ENCODE measurements at regions not wholly inside any gene's neighbourhood (a gene's known extent, or its start where the extent isn't known, plus 50 kb on each side); places are given as distances from the start of the nearest gene placed in this dataset.

- DNase-seq, result no peak
Measured at GRCh38 chr4:145346081-145346480, 135.6 kb upstream of the SMAD1 start.

GRCh38 chr4:145345401-145345800 is 136.3 kb upstream of the SMAD1 start:
- DNase-seq, result no peak

DNA sequence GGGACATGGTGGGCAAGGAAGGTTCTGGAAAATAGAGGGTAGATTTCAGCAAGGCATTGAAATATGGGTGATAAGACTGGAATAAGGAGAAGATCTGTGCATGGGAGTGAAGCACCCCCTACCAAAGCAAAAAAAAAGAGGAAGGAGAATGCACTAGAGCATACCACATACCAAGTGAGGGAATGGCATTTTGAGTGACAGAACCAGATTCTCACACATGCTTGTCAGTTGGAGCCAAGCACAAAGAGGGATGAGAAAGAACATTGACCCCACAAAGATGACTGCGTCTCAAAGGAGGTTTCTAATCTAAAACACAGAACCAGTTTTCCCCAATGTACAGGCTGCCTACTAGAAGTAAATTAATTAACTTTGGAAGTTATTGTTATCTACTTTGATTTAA is 140.3 kb upstream of the SMAD1 start:
- no peak for DNase-seq

DNA sequence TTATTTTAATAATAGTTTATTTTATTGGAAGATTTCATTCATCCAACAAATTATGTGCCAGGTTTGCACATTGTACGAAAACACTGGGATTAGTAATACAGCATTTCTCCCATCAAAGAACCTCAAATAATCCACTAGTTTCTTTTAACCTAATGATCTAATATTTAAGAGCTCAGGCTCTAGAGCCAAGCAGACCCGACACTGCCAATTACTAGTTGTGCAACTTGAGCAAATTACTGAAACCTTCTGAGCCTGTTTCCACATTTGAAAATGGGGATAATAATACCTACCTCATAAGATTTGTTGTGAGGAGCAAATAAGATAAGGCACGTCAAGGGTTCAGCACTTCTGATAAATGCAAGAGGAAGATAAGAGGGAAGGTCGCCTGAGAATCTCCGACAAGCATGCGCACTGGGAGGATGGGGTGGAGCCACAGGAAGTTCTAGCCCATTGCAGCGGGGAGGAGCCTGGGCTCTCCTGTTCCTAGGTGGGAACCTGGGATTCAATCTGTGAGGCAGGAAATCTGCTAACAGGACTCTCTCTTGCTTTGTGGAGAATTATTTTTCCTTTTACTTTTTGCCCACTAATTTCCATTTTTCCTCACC is 141.5 kb upstream of the SMAD1 start:
- DNase-seq, result peak; percentile 14

GRCh38 chr4:145339075-145339725 is 142.5 kb upstream of the SMAD1 start:
- DNase-seq, result no peak

GRCh38 chr4:145338568-145338967 is 143.1 kb upstream of the SMAD1 start:
- no peak for DNase-seq

DNA sequence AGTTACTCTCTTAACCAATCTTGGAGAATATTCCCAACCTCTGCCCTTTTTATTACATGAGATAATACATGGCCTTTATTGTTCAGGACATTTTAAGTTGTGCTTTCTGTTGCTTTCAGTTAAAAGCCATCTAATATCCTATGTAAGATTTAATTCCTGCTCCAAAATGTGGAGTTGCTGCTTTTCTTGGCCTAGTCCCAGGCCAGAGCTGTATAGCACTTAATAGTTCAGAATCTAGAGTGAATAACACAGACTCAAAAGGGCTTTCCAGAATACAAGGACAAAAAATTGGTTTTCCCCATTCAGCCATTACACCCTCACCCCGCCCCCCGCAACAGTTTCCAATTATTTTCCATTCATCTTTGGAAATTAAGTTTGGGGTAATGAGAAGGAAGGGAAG is 144.3 kb upstream of the SMAD1 start:
- DNase-seq, result no peak

DNA sequence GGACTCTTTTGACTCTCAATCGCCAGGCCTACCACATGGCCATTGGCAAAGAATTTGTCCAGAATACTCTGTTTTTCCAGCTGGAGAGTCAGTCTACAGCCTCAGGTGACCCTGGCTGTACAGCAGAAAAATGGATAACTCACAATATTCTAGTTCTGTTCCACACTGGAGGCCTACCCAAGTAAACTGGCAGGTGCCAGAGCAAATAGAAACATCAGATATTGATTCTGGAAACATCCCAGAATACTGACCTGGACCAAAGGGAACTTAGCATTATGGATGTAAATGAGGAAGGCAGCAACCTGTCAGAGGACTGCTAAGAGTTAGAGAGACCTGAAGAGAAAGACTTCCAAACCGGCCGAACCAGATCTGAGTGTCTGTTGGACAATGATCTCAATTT is 147.9 kb upstream of the SMAD1 start:
- no peak for DNase-seq

GRCh38 chr4:145326491-145326890 is 146.1 kb upstream of the OTUD4 start:
- DNase-seq, result no peak

DNA sequence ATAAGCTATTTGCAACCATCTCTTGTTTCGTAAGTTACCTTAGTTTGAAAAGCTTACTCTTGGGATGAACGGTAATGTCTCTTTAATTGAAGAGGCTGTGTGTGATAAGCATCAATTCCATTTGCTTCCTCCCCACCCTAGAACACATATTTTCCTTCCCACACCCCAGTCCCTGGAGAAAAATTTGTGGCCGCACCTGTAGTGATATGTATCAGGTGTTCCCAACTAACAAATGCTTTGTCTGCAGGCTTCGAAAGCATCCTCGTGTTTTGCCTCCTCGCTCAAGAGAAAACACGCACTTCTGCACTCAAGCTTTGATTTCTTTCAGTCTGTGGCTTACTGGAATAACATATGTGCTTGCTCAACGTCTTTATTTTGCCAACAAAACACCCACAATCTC is 143.8 kb upstream of the OTUD4 start:
- no peak for DNase-seq

GRCh38 chr4:145320294-145320693 is 139.9 kb upstream of the OTUD4 start:
- no peak for DNase-seq

DNA sequence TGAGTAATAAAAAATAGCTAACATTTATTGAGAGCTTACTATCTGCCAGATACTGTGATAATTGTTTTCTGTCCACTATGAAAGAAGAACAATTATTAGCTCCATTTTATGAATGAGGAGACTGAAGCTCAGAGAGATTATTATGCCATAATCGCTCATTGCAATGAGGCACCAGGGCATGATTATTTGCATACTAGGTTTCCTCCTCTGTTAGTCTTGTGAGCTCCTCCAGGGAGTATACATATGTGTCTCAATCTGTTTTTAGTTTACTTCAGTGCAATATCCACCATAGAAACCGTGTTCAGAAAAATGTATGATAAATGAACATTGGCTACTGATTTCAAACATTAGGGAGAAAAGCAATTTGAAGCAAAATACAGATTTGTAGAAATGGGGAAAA is 139.4 kb upstream of the OTUD4 start:
- DNase-seq, result no peak

DNA sequence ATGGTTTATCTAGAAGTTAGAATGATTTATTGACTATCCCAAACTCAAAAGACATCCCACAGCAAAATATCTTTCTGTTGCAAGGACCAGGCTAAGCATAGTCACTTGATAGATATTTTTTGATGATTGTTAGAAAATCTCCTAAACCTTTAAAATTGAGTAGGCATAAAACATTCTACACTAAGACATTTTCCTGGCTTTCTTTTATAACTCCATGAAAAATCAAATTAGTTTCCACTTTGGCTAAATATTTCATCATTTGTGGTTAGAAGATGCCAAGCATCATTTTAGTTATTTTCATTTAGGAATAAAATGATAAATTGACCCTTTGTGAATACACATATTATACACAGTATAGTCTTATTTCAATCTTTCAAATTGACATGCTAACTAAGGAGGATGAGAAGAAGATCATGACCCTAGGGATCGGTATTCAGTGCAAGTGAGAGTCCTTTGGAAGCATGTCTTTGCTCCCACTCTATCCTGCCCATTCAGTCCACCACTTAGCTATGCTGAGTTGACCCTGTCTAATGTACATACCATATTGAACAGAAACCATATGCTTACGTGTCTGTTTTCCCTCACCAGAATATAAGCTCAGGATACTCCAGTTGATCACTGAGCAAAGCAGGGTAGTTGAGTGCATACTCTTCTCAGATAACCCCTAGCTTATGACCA is 136.6 kb upstream of the OTUD4 start:
- DNase-seq, result no peak

DNA sequence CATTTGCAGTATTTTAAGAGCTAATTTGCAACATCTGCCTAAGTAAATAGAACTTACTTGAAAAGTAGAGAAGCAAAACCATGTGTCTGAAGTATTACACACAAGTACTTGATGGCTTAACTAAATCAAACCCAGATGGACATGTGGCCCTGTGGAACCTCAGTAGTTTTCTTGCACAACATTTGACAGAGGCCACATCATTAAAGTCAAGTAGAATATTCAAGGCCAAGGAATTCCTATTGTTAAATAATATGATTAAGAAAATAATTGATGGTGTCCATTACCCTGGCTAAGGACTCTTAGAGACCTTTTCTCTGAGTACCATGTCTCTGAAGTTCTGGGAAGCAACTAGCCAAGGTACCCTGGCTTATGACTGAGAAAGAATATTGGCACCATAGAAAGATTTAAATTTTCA is 135.4 kb upstream of the OTUD4 start:
- DNase-seq, result no peak

- DNase-seq, result no peak
Measured at GRCh38 chr4:145308598-145308997, 128.2 kb upstream of the OTUD4 start.

- DNase-seq, result no peak
Measured at GRCh38 chr4:145307763-145308430, 127.5 kb upstream of the OTUD4 start.

- no peak for DNase-seq
Measured at GRCh38 chr4:145307120-145307519, 126.7 kb upstream of the OTUD4 start.

GRCh38 chr4:145302725-145303124 is 122.3 kb upstream of the OTUD4 start:
- no peak for DNase-seq

GRCh38 chr4:145301386-145302080 is 121.1 kb upstream of the OTUD4 start:
- DNase-seq, result no peak

GRCh38 chr4:145299380-145300076 is 119.1 kb upstream of the OTUD4 start:
- DNase-seq, result no peak

DNA sequence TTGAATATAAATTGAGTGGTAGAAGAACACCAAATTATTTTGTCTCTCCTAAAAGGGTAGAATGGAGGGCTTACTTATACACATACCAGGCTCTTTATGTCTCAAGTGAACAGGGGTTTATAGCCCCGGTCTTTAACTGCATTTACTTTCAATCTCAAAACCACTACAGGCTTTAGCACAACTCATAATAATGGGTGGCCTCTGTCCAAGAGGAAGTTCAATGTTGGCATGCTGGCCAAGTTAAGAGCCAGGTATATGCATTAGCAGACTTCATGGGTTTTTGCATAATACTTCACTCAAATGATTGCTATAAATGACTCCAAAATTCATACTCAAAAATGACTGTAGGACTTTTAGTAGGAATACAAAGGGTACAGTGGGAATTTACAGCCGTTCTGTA is 118.5 kb upstream of the OTUD4 start:
- DNase-seq, result no peak

GRCh38 chr4:145297556-145297955 is 117.2 kb upstream of the OTUD4 start:
- no peak for DNase-seq

DNA sequence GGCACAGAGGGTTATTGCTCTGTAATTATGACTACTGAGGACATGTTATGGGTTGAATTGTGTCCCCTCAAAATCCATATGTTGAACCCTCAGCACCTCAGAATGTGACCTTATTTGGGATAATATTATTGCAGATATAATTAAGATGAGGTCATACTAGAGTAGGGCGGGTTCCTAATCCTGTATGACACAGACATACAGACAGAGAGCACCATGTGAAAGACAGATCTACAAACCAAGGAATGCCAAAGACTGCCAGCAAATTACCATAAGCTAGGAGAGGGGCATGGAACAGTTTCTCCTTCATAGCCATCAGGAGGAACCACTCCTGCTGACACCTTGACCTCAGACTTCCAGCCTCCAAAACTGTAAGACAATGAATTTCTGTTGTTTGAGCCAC is 115.2 kb upstream of the OTUD4 start:
- no peak for DNase-seq
